Activated T-helper 1 cell treated with anti-CD3 and anti-CD28 coated beads, Interleukin-12 subunit alpha, Interleukin-12 subunit beta, Interleukin-2, Interleukin-4 antibody, amounts not matched to agents 30 ng/mL and 10 ng/mL and 1 ng/mL, durations not matched to agents 14 hours and 24 hours and 36 hours (primary cell): ENCODE measurements at regions not wholly inside any gene's neighbourhood (a gene's known extent, or its start where the extent isn't known, plus 50 kb on each side); places are given as distances from the start of the nearest gene placed in this dataset.

Experiments used
- DNase-seq: peaks from one replicate; pipeline ENCODE4 v3.0.0; 2021; ENCODE audit warnings: low spot score
- H3K27ac Mint-ChIP-seq: one replicate; pipeline ENCODE4 v1.8.0; 2021; ENCODE audit warnings: mild to moderate bottlenecking, mixed read lengths
- H3K27me3 Mint-ChIP-seq: one replicate; pipeline ENCODE4 v1.8.0; 2022; ENCODE audit warnings: mild to moderate bottlenecking, moderate library complexity, mixed read lengths; ENCODE audit not compliant: insufficient read depth
- H3K36me3 Mint-ChIP-seq: one replicate; pipeline ENCODE4 v1.8.0; 2021; ENCODE audit warnings: low read depth, mixed read lengths
- H3K4me1 Mint-ChIP-seq: one replicate; pipeline ENCODE4 v1.8.0; 2021; ENCODE audit warnings: low read depth, mixed read lengths
- H3K4me3 Mint-ChIP-seq: one replicate; pipeline ENCODE4 v1.8.0; 2021; ENCODE audit warnings: mild to moderate bottlenecking, moderate library complexity, mixed read lengths
- H3K9me3 Mint-ChIP-seq: one replicate; pipeline ENCODE4 v1.8.0; 2021; ENCODE audit warnings: mixed read lengths
- intact Hi-C: fragments of 100-400 bp; cut with micrococcal nuclease; formaldehyde crosslinking; loops from one replicate; pipeline ENCODE4 v1.15.1; 2024

GRCh38 chr2:17413036-17413435 is 105.2 kb downstream of the RAD51AP2 start:
- Mint-ChIP-seq H3K9me3 (no peaks in the 10 kb centered on the region), H3K36me3 (no peaks in the 10 kb centered on the region), H3K4me3 (no peak overlapping the region), H3K4me1 (no peaks in the 10 kb centered on the region), H3K27ac (no peak overlapping the region), H3K27me3 (no peaks in the 10 kb centered on the region)
- no peak for DNase-seq
- intact Hi-C loops: no loop called here

GRCh38 chr2:17401096-17401495 is 117.1 kb downstream of the RAD51AP2 start:
- Mint-ChIP-seq H3K27ac (no peak overlapping the region), H3K36me3 (no peaks in the 10 kb centered on the region), H3K4me1 (no peaks in the 10 kb centered on the region), H3K27me3 (no peaks in the 10 kb centered on the region), H3K9me3 (peaks cover 15% of the 10 kb centered on the region), H3K4me3 (no peak overlapping the region)
- DNase-seq: no peak
- intact Hi-C loops: no loop called here

GRCh38 chr2:17398770-17399169 is 119.5 kb downstream of the RAD51AP2 start:
- H3K27ac Mint-ChIP-seq: no peak overlapping the region
- H3K4me3 Mint-ChIP-seq: no peak overlapping the region
- H3K27me3 Mint-ChIP-seq: no peaks in the 10 kb centered on the region
- DNase-seq: no peak
- no peaks in the 10 kb centered on the region for H3K36me3 Mint-ChIP-seq
- H3K9me3 Mint-ChIP-seq: peaks cover 15% of the 10 kb centered on the region
- no peaks in the 10 kb centered on the region for H3K4me1 Mint-ChIP-seq
- intact Hi-C loops: no loop called here

GRCh38 chr2:17388798-17389197 is 129.4 kb downstream of the RAD51AP2 start:
- H3K9me3 Mint-ChIP-seq: peaks cover 3% of the 10 kb centered on the region
- no peaks in the 10 kb centered on the region for H3K4me1 Mint-ChIP-seq
- H3K36me3 Mint-ChIP-seq: no peaks in the 10 kb centered on the region
- H3K4me3 Mint-ChIP-seq: no peak overlapping the region
- no peaks in the 10 kb centered on the region for H3K27me3 Mint-ChIP-seq
- intact Hi-C loops: no loop called here
- no peak for DNase-seq
- H3K27ac Mint-ChIP-seq: no peak overlapping the region

GRCh38 chr2:17387591-17387990 is 130.6 kb downstream of the RAD51AP2 start:
- H3K27me3 Mint-ChIP-seq: no peaks in the 10 kb centered on the region
- intact Hi-C loops: no loop called here
- no peaks in the 10 kb centered on the region for H3K4me1 Mint-ChIP-seq
- DNase-seq: no peak
- no peak overlapping the region for H3K27ac Mint-ChIP-seq
- peaks cover 3% of the 10 kb centered on the region for H3K9me3 Mint-ChIP-seq
- no peak overlapping the region for H3K4me3 Mint-ChIP-seq
- no peaks in the 10 kb centered on the region for H3K36me3 Mint-ChIP-seq

- intact Hi-C loops: no loop called here
- no peak overlapping the region for H3K27ac Mint-ChIP-seq
- H3K9me3 Mint-ChIP-seq: peaks cover 3% of the 10 kb centered on the region
- no peaks in the 10 kb centered on the region for H3K27me3 Mint-ChIP-seq
- no peak for DNase-seq
- H3K4me1 Mint-ChIP-seq: no peaks in the 10 kb centered on the region
- no peaks in the 10 kb centered on the region for H3K36me3 Mint-ChIP-seq
- no peak overlapping the region for H3K4me3 Mint-ChIP-seq
Observed at GRCh38 chr2:17386771-17387170, 131.5 kb downstream of the RAD51AP2 start.

- Mint-ChIP-seq H3K27me3 (no peaks in the 10 kb centered on the region), H3K4me3 (no peak overlapping the region), H3K36me3 (no peaks in the 10 kb centered on the region), H3K27ac (no peak overlapping the region), H3K4me1 (no peaks in the 10 kb centered on the region), H3K9me3 (no peaks in the 10 kb centered on the region)
- DNase-seq: no peak
- intact Hi-C loops: no loop called here
Observed at GRCh38 chr2:17380003-17380402, 138.2 kb downstream of the RAD51AP2 start.

GRCh38 chr2:17375262-17375661 is 143.0 kb downstream of the RAD51AP2 start:
- intact Hi-C loops: no loop called here
- Mint-ChIP-seq H3K4me1 (no peaks in the 10 kb centered on the region), H3K9me3 (no peaks in the 10 kb centered on the region), H3K4me3 (no peak overlapping the region), H3K27ac (no peak overlapping the region), H3K27me3 (no peaks in the 10 kb centered on the region), H3K36me3 (no peaks in the 10 kb centered on the region)
- no peak for DNase-seq

GRCh38 chr2:17373741-17374140 is 144.5 kb downstream of the RAD51AP2 start:
- intact Hi-C loops: no loop called here
- no peaks in the 10 kb centered on the region for H3K36me3 Mint-ChIP-seq
- no peaks in the 10 kb centered on the region for H3K27me3 Mint-ChIP-seq
- H3K4me1 Mint-ChIP-seq: no peaks in the 10 kb centered on the region
- DNase-seq: no peak
- H3K9me3 Mint-ChIP-seq: peaks cover 8% of the 10 kb centered on the region
- H3K27ac Mint-ChIP-seq: no peak overlapping the region
- no peak overlapping the region for H3K4me3 Mint-ChIP-seq

GRCh38 chr2:17373041-17373440 is 145.2 kb downstream of the RAD51AP2 start:
- no peak for DNase-seq
- Mint-ChIP-seq H3K36me3 (no peaks in the 10 kb centered on the region), H3K27ac (no peak overlapping the region), H3K27me3 (no peaks in the 10 kb centered on the region), H3K4me3 (no peak overlapping the region), H3K9me3 (peaks cover 8% of the 10 kb centered on the region), H3K4me1 (no peaks in the 10 kb centered on the region)
- intact Hi-C loops: no loop called here

- Mint-ChIP-seq H3K9me3 (peaks cover 9% of the 10 kb centered on the region), H3K4me3 (no peak overlapping the region), H3K27me3 (no peaks in the 10 kb centered on the region), H3K36me3 (no peaks in the 10 kb centered on the region), H3K4me1 (no peaks in the 10 kb centered on the region), H3K27ac (no peak overlapping the region)
- DNase-seq: no peak
- intact Hi-C loops: no loop called here
Observed at GRCh38 chr2:17363846-17364245, 154.4 kb downstream of the RAD51AP2 start.

GRCh38 chr2:17362956-17363355 is 155.3 kb downstream of the RAD51AP2 start:
- H3K9me3 Mint-ChIP-seq: peaks cover 9% of the 10 kb centered on the region
- no peak for DNase-seq
- no peaks in the 10 kb centered on the region for H3K4me1 Mint-ChIP-seq
- no peak overlapping the region for H3K4me3 Mint-ChIP-seq
- intact Hi-C loops: no loop called here
- no peak overlapping the region for H3K27ac Mint-ChIP-seq
- H3K36me3 Mint-ChIP-seq: no peaks in the 10 kb centered on the region
- H3K27me3 Mint-ChIP-seq: no peaks in the 10 kb centered on the region

GRCh38 chr2:17355608-17356329 is 162.5 kb downstream of the RAD51AP2 start:
- no peak for DNase-seq
- H3K27ac Mint-ChIP-seq: no peak overlapping the region
- H3K4me3 Mint-ChIP-seq: no peak overlapping the region
- H3K27me3 Mint-ChIP-seq: no peaks in the 10 kb centered on the region
- H3K9me3 Mint-ChIP-seq: no peaks in the 10 kb centered on the region
- H3K36me3 Mint-ChIP-seq: no peaks in the 10 kb centered on the region
- intact Hi-C loops: no loop called here
- H3K4me1 Mint-ChIP-seq: no peaks in the 10 kb centered on the region

- intact Hi-C loops: no loop called here
- Mint-ChIP-seq H3K27me3 (no peaks in the 10 kb centered on the region), H3K4me1 (no peaks in the 10 kb centered on the region), H3K4me3 (no peak overlapping the region), H3K36me3 (no peaks in the 10 kb centered on the region), H3K27ac (no peak overlapping the region), H3K9me3 (no peaks in the 10 kb centered on the region)
- DNase-seq: no peak
Observed at GRCh38 chr2:17353263-17353662, 165.0 kb downstream of the RAD51AP2 start.
